GM19452 (cell line): ENCODE measurements at regions not wholly inside any gene's neighbourhood (a gene's known extent, or its start where the extent isn't known, plus 50 kb on each side); places are given as distances from the start of the nearest gene placed in this dataset.

ENCODE experiments used
- ATAC-seq: cut with Tn5 transposase; IDR thresholded peaks from one replicate; pipeline ENCODE4 v1.9.1; 2021; ENCODE audit not compliant: unreplicated experiment

DNA sequence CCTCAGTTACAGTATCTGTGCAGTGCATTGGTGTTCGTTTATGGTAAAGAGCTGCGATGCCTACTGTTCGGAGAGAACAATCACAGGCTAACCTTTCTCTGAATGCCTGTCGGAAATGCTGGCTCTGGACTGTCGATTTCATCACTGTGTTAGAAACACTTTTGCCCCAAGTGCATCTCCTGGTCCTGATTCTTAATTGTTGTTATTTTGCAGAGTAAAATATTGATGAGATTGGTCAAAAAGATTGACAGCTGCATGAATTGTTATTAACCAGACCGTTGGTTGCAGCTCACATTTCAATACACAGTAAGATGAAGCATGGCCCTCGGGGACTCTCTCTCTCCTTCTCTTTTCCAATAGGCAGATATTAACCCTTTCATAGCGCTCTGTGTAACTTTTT lies 557.4 kb upstream of the ADARB2 start:
- no peak for ATAC-seq

DNA sequence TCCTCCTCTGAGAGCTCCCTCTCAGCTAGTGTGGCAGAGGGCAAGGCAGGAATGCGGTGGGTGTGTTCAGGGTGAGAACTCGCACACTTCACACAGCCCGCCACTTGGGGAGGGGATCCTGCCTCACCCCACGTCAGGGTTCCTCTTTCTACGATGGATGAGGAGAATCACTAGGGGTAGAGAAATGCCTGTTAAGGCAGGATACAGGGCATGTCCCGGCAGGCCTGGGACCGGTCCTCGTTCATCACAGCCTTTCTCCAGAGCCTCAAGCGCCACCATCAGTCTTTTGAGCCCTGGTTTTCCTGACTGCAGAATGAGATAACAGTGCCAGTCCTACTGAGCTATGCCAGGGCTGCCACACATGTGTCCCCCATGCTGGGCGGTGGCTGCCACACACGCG lies 546.7 kb upstream of the ADARB2 start:
- no peak for ATAC-seq

- no peak for ATAC-seq
These were observed 544.9 kb upstream of the ADARB2 start for GRCh38 chr10:2282202-2282601.

DNA sequence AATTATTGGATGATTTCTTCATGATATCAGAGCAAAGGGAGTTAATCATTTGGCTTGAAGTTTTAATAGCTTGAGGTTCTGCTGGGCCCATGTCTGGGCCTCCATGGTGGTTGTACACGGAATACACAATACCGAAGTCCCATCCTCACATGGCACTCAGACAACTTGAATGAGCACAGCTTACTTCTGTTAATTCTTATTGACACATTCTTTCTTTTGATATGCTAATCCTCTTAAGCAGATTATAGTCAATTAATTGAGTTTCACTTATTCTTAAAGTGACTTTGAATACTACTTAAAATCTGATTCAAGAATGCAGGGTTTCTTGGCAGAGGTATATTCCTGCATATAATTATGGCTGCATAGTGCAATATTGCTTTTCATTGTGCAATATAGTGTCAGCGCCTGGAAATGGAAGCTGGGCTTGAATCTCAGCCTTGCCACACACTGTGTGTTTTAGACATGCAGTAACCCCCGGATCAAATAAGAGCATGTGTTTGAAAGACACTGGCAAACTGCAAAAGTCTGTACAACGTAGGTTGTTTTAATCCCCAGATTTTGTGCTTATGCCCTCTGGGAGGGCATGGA lies 543.5 kb upstream of the ADARB2 start:
- ATAC-seq, result no peak

GRCh38 chr10:2279711-2280110 lies 542.4 kb upstream of the ADARB2 start:
- ATAC-seq, result no peak

- no peak for ATAC-seq
These were observed 541.0 kb upstream of the ADARB2 start for GRCh38 chr10:2278363-2278762.

- no peak for ATAC-seq
These were observed 526.2 kb upstream of the ADARB2 start for GRCh38 chr10:2263561-2263960.

DNA sequence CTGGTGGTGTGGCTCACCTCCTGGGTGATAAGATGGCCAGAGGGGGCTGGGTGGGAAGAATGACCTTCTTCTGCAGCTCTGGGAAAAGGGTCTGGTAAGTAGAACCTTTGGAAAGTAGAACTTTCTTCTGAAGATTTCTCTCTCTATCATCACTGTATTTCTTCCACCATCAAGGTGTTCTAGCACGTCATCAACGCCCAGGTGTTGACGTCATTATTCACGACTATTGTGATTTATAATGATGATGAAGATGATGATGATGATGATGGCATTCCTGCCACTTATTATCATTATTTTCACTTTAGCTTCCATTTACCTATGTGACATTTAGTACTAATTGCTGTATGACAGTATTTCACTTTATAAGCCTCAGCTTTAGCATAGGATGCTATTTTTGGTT lies 525.6 kb upstream of the ADARB2 start:
- no peak for ATAC-seq

DNA sequence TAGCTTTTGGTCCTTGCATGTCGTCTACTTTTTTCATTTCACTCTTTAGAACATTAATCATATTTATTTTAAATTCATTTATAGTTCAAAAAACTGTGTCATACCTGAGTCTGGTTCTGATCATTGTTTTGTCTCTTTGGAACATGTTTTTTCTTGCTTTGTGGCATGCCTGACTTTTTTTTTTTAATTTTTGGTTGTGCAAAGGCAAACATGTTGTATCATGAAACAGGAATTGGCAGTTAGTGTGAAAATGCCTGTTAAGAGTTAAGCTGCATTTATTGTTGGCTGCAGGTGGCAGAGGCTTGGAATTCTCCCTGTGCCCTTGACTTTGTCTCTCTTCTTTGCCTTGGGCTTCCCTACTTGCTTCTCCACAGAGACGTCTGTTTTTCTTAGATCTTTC lies 525.0 kb upstream of the ADARB2 start:
- ATAC-seq, result no peak

DNA sequence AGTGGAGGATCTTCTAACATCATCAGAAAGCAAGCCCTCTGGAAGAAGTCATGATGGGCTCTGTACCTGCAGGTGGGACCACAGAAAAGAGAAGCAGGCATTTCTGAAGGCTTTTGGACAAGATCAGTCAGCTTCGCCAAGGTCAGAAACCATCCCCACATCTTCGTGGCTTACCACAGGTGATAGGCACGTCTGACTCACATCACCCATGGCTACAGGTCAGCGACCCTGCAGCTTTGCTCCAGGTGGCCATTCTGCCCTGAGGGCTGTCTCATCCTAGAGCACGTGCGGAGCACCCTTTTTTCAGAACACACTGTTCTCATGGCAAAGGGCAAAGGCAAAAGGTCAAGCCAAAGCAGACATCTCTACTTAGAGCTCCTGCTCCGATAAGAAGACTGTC lies 518.9 kb upstream of the ADARB2 start:
- ATAC-seq, result no peak

GRCh38 chr10:2252096-2252495 lies 514.8 kb upstream of the ADARB2 start:
- no peak for ATAC-seq

GRCh38 chr10:2251631-2252030 lies 514.3 kb upstream of the ADARB2 start:
- no peak for ATAC-seq

DNA sequence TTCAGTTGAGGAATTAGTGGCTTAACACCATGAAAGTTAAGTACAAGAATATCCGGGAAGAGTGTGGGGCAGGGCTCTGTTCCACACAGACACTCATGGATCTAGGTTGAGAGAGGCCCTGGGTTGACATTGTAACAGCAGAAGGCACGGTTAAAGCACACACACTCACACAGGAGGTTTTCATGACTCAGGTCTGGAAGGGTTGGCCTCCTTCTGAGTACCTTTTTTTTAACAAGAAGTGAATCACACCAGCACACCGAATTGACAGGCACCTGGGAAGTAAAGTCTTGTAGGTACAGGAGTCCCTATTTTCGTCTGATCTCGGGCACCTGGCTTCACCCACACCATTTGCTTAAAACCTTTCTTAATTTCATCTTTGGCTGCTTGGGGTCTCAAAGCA lies 509.4 kb upstream of the ADARB2 start:
- ATAC-seq, result no peak

GRCh38 chr10:2245580-2245979 lies 508.3 kb upstream of the ADARB2 start:
- ATAC-seq, result no peak

DNA sequence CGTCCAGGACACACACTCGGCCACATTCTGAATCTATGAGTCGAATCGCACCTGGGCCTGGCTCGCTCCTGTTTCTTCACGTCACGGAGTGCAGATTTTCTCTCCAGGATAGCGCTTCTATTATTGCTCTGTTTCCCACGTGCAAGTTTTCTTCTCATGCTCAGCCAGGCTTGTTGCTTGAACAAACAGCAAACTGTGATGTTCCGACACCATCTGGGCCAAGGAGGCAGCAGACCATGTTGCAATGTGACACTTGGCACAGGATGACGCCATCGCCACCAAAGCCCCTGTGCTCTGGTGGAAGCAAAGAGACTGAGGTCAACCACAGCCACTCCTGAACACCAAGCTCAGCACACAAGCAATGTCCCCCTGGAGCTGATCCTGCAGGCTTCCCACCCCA lies 507.1 kb upstream of the ADARB2 start:
- ATAC-seq, result no peak

GRCh38 chr10:2236876-2237275 lies 499.6 kb upstream of the ADARB2 start:
- no peak for ATAC-seq

DNA sequence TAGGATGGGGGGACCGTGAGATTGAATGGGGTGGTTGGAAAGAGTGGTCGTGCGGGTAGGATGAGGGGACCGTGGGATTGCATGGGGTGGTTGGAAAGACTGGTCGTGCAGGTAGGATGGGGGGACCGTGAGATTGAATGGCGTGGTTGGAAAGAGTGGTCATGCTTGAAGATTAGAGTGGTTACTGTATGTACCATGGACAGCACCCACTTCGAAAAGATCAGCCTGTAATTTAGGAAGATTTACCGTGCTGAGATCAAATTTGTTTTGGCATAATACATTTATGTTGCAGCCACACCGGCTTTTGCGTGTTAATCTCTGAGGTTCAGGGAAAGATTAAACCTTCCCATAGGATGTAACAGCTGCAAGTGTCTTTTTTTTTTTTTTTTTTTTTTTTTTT lies 495.2 kb upstream of the ADARB2 start:
- ATAC-seq, result no peak

GRCh38 chr10:2230478-2230877 lies 493.2 kb upstream of the ADARB2 start:
- no peak for ATAC-seq

GRCh38 chr10:2228320-2228901 lies 491.1 kb upstream of the ADARB2 start:
- ATAC-seq, result no peak

GRCh38 chr10:2225609-2226008 lies 488.3 kb upstream of the ADARB2 start:
- ATAC-seq, result no peak

DNA sequence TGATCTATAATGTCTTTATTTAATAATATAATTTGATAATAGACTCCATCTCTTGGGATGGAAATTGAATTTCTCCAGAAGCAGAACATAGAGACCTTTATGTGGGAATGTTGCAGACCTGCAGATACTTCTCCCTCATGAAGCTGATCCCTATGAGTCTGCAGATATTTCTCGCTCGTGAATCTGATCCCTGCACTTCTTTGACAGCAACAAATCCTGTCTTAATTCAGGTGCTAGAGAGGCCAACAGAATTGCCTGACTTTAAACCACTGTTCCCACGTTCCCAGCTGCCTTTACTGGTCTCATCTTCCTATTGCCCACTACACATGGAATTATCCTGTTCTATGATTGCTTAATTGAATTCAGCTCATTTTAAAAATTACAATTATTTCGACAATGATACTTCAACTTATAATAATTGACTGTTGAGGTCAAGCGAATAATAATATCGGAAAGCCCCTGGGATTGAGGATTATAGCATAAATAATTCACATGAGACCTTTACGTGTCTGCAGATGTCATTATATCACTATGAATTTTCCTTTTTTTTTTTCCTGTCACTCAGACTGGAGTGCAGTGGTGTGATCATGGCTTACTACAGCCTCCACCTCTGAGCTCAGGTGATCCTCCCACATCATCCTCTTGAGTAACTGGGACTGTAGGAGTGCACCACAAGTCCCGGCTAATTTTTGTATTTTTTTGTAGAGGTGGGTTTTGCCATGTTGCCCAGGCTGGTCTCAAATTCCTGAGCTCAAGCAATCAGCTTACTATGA lies 486.4 kb upstream of the ADARB2 start:
- no peak for ATAC-seq

GRCh38 chr10:2222631-2223030 lies 485.3 kb upstream of the ADARB2 start:
- ATAC-seq, result no peak

- ATAC-seq, result no peak
These were observed 477.5 kb upstream of the ADARB2 start for GRCh38 chr10:2214805-2215204.
